ENCODE measurements at regions not wholly inside any gene's neighbourhood (a gene's known extent, or its start where the extent isn't known, plus 50 kb on each side); places are given as distances from the start of the nearest gene placed in this dataset.

DNA sequence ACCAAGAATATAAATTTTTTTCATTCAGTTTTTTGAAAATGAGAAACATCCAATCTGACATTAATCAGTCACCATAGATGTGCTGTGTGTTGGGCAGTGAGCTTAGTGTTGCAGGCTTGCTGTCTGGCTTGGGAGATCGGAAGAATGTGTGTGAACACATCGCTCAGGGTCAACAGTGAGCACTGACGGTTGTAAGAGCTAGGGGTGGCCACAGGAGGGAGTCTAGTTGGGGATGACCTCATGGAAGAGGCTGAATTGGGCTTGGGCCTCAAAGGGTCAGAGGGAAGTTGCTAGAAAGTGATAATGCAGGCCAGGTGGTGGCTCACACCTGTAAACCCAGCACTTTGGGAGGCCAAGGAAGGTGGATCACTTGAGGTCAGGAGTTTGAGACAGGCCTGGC lies 375.4 kb downstream of the DDX10 start:
- no peak for DNase-seq (ENCODE audit: low read depth)

DNA sequence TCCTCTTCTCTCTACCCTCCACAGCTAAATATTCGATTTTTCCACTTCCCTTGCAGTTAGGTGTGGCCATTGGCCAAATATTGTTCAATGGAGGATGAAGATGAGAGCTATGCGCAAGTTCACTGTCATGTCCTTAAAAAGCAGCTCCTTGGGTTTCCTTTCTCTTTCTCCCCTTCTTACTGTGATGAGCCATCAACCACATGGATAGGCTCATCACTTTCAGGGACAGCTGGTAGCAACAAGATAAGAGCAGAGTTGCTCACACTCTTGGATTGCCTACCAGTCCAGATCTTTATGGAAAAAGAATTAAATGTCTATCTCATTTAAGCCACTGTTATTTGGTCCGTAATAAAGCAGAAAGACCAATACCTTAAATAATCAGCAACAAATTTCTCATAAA lies 377.0 kb downstream of the DDX10 start:
- DNase-seq (ENCODE audit: low read depth) = no peak
- no peak overlapping the region for H3K4me3 ChIP-seq (ENCODE audit: low read depth, low read length)
- TF ChIP-seq, protein P1, sequence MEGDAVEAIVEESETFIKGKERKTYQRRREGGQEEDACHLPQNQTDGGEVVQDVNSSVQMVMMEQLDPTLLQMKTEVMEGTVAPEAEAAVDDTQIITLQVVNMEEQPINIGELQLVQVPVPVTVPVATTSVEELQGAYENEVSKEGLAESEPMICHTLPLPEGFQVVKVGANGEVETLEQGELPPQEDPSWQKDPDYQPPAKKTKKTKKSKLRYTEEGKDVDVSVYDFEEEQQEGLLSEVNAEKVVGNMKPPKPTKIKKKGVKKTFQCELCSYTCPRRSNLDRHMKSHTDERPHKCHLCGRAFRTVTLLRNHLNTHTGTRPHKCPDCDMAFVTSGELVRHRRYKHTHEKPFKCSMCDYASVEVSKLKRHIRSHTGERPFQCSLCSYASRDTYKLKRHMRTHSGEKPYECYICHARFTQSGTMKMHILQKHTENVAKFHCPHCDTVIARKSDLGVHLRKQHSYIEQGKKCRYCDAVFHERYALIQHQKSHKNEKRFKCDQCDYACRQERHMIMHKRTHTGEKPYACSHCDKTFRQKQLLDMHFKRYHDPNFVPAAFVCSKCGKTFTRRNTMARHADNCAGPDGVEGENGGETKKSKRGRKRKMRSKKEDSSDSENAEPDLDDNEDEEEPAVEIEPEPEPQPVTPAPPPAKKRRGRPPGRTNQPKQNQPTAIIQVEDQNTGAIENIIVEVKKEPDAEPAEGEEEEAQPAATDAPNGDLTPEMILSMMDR (IDR thresholded peaks at IDR 0.05; ENCODE audit: control insufficient read depth, extremely low read depth, insufficient read depth) = no peak

More for the DNA sequence above, 375.4 kb downstream of the DDX10 start:
- TF ChIP-seq, protein P1 (IDR thresholded peaks at IDR 0.05; ENCODE audit: control insufficient read depth, extremely low read depth, insufficient read depth) = peak; percentile 36
- no peak overlapping the region for H3K4me3 ChIP-seq (ENCODE audit: low read depth, low read length)

DNA sequence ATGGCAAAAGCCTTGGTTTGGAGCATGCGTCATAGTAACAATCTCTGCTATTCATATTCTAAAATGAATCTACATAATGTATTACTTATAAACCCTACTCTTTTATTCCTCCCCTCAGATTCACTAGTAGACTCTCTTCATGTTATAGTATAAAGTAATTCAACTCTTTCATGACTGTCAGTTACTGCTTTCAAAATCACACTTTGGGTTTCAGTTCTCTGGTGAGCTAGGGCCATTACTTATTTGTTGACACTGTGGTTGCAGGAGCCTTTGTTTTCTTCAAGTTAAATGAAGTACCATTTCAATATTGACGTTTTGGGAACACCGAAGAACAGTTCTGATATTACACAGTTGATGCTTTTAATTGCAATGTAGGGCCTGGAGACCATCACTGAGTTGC lies 378.4 kb downstream of the DDX10 start:
- no peak for DNase-seq (ENCODE audit: low read depth)
- H3K4me3 ChIP-seq (ENCODE audit: low read depth, low read length) = no peak overlapping the region
- TF ChIP-seq, protein P1 (IDR thresholded peaks at IDR 0.05; ENCODE audit: control insufficient read depth, extremely low read depth, insufficient read depth) = no peak

DNA sequence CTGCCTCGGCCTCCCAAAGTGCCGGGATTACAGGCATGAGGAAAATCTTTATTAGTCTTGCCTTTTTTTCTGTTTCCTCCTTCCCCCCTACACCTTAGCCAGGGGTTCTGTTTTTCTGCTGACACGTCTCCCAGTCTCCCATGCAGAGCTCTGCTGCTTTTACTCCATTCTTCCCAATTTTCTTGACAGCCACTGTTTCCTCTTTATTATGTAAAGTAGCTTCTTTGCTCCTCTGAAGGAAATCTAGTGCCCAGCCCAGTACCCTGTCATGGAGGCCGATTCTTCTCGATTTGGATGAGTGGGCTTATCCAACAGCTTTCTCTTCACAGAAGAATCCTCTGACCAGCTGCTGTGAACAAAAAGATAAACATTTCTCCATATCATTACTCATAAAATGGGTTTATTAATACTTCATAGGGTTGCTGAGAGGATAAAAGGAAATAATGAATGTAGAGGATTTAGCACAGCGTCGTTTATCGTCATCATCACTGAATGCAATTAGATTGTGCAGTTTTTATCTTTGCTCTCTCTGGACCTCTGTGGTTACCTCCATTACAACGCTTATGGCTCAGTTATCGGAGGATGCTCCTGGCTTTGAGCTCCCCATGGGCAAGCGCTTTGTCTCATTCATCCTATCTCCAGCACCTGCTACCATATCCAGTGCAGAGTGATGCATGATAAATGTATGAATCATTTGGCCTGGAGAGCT lies 375.6 kb upstream of the C11orf87 start:
- no peak for DNase-seq (ENCODE audit: low read depth)
- H3K4me3 ChIP-seq (ENCODE audit: low read depth, low read length) = no peak overlapping the region
- TF ChIP-seq, protein P1 (IDR thresholded peaks at IDR 0.05; ENCODE audit: control insufficient read depth, extremely low read depth, insufficient read depth) = no peak

DNA sequence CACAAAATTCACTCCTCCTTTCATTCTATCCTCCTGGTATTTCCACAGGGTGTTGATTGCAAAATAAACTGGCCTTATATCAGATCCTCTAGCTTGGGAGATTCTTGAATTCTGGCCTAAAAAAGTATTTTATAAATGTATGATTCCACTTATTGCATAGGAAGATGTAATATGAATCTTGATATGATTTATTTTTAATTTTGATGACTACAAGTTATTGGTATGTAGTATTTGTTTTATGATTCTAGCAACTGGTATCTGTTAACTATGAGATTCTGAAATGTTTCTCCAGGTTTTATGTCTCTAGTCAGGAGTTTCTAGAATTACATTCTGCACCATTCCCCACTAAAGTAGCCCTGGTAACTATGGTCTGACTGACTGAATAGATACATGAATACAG lies 373.9 kb upstream of the C11orf87 start:
- TF ChIP-seq, protein P1 (IDR thresholded peaks at IDR 0.05; ENCODE audit: control insufficient read depth, extremely low read depth, insufficient read depth) = no peak
- no peak for DNase-seq (ENCODE audit: low read depth)

DNA sequence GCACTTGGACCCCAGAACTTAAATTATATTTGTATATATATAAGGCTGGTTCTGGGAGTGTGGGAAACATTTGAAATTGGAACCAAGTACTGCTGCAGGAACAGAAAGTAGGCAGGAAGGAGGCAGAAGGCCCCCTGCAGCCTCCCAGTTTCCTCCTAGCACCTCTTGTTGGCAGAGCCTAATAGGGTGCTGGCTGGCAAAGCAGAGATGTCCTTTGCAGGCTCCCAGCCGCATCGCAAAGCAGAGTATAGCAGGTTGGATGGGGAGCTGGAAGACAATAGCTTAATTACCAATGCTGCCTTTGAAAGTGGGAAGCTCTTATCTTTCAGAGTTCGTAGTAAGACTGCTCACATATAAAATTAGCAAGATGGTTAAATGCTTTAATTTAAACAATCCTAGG lies 370.8 kb upstream of the C11orf87 start:
- TF ChIP-seq, protein P1 (IDR thresholded peaks at IDR 0.05; ENCODE audit: control insufficient read depth, extremely low read depth, insufficient read depth) = no peak
- DNase-seq (ENCODE audit: low read depth) = no peak
- no peak overlapping the region for H3K4me3 ChIP-seq (ENCODE audit: low read depth, low read length)

More for the DNA sequence above, 373.9 kb upstream of the C11orf87 start:
- no peak overlapping the region for H3K4me3 ChIP-seq (ENCODE audit: low read depth, low read length)

DNA sequence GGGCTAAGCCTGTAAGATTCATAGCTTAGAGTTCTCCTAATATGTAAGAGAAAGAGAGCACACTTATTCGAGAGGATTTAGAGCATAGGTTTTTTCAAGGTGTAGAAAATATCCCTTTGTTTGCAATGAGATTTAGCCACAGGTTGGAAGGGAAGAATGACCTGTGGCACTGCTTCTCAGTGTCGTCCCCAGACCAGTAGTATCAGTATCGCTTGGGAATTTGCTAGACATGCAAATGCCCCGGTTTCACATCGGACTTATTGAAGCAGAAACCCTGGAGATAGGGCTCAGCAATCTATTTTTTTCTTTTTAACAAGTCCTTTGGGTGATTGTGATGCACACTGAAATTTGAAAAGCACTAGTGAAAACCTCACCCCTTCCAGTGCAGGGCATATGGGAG lies 362.6 kb upstream of the C11orf87 start:
- DNase-seq (ENCODE audit: low read depth) = no peak
- H3K4me3 ChIP-seq (ENCODE audit: low read depth, low read length) = no peak overlapping the region
- TF ChIP-seq, protein P1 (IDR thresholded peaks at IDR 0.05; ENCODE audit: control insufficient read depth, extremely low read depth, insufficient read depth) = no peak
